MCF 10A (cell line): ENCODE measurements at regions not wholly inside any gene's neighbourhood (a gene's known extent, or its start where the extent isn't known, plus 50 kb on each side); places are given as distances from the start of the nearest gene placed in this dataset.

ENCODE experiments used
- BruUV-seq: library from RNA; stranded (reverse); fragments of 400-500 nt; replicated peaks from 2 replicates; lab custom pipeline; 2021; lab: Mats Ljungman, UMichigan
- CTCF ChIA-PET: fragments of 300-600 bp; sonication (Branson Sonifier 250); formaldehyde crosslinking; extraction: SDS; loops from one replicate; lab custom pipeline; 2021; ENCODE audit warnings: antibody characterized with exemption, inconsistent platforms; lab: Yijun Ruan, JAX
- POLR2A ChIA-PET: fragments of 300-600, 350-650 bp; sonication (Branson Sonifier 250); formaldehyde crosslinking; extraction: SDS; loops from one replicate; lab custom pipeline; 2020; ENCODE audit warnings: antibody characterized with exemption, inconsistent platforms; lab: Yijun Ruan, JAX
- DNase-seq: peaks from one replicate; pipeline ENCODE4 v3.0.0-alpha.2; 2018; ENCODE audit not compliant: unreplicated experiment
- H3K27ac Mint-ChIP-seq: one replicate; pipeline ENCODE4 v1.8.0; 2022; ENCODE audit warnings: mild to moderate bottlenecking, low read depth, mixed read lengths; ENCODE audit not compliant: unreplicated experiment
- H3K27me3 Mint-ChIP-seq: one replicate; pipeline ENCODE4 v1.8.0; 2022; ENCODE audit warnings: mixed read lengths; ENCODE audit not compliant: insufficient read depth, unreplicated experiment
- H3K36me3 Mint-ChIP-seq: one replicate; pipeline ENCODE4 v1.8.0; 2022; ENCODE audit warnings: mild to moderate bottlenecking, moderate library complexity, mixed read lengths; ENCODE audit not compliant: insufficient read depth, unreplicated experiment
- H3K4me1 Mint-ChIP-seq: one replicate; pipeline ENCODE4 v1.8.0; 2022; ENCODE audit warnings: mixed read lengths; ENCODE audit not compliant: insufficient read depth, unreplicated experiment
- H3K4me3 Mint-ChIP-seq: one replicate; pipeline ENCODE4 v1.8.0; 2022; ENCODE audit warnings: mild to moderate bottlenecking, moderate library complexity, mixed read lengths; ENCODE audit not compliant: unreplicated experiment
- H3K9me3 Mint-ChIP-seq: one replicate; pipeline ENCODE4 v1.8.0; 2022; ENCODE audit warnings: mixed read lengths; ENCODE audit not compliant: unreplicated experiment
- intact Hi-C: fragments of 100-400 bp; cut with micrococcal nuclease; formaldehyde crosslinking; loops from 2 replicates; pipeline ENCODE4 v1.14.1; 2022
- TF ChIP-seq, protein P1 (sequence below): fragments of 200-600 bp; IDR thresholded peaks from one replicate; pipeline ENCODE4 v1.8.0; 2022; ENCODE audit warnings: antibody characterized with exemption, mild to moderate bottlenecking; ENCODE audit not compliant: unreplicated experiment

DNA sequence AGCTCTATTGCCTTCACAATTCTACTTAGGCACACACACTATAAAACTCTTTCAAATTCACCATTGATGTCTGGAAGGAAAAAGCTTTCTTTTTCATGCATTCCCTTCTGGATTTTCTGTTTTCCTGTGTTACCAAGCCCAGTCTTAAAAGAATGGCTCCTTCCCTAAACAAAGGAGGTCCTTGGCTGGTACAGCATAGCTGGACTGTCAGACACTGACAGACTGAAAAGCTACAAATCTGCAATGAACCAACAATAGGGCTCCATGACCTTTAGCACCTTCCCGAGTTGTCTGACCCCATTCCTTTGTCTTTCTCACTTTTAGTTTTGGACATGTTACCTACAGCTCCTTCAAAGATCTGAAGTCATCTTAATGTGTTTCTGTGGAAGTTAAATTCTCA is 382.5 kb downstream of the TMEM161B start:
- BruUV-seq: no TSS peak
- TF ChIP-seq, protein P1, sequence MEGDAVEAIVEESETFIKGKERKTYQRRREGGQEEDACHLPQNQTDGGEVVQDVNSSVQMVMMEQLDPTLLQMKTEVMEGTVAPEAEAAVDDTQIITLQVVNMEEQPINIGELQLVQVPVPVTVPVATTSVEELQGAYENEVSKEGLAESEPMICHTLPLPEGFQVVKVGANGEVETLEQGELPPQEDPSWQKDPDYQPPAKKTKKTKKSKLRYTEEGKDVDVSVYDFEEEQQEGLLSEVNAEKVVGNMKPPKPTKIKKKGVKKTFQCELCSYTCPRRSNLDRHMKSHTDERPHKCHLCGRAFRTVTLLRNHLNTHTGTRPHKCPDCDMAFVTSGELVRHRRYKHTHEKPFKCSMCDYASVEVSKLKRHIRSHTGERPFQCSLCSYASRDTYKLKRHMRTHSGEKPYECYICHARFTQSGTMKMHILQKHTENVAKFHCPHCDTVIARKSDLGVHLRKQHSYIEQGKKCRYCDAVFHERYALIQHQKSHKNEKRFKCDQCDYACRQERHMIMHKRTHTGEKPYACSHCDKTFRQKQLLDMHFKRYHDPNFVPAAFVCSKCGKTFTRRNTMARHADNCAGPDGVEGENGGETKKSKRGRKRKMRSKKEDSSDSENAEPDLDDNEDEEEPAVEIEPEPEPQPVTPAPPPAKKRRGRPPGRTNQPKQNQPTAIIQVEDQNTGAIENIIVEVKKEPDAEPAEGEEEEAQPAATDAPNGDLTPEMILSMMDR: no peak
- Mint-ChIP-seq H3K4me3 (no peak overlapping the region), H3K9me3 (no peaks in the 10 kb centered on the region), H3K36me3 (no peaks in the 10 kb centered on the region), H3K27me3 (peaks cover 8% of the 10 kb centered on the region), H3K27ac (no peak overlapping the region), H3K4me1 (no peaks in the 10 kb centered on the region)
- ChIA-PET CTCF (interaction anchor here (0.7 kb wide), 1 partner anchor 700 kb away, joined by 3 read pairs; no protein-coding TSS in a partner anchor), POLR2A (no interaction called here)
- DNase-seq: no peak
- intact Hi-C loops: no loop called here

DNA sequence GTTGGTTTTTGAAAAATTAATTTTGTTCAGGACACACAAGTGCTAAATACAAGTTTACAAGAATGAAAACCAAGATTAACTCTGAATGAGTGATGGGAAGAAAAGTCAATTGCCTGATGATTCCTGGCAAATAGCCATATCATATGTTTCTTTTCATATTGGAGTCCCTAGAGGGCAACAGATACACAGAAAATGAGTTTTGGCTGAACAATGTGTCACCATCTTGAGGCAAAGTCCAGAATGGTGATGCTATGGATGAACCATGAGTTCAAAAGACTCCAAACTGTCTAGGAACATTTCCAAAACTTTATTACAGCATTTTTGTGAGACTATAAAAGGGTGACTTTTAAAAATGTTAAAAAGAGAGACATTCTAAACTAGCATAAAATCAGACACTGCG is 382.9 kb downstream of the TMEM161B start:
- TF ChIP-seq, protein P1: no peak
- no peak overlapping the region for H3K4me3 Mint-ChIP-seq
- H3K4me1 Mint-ChIP-seq: no peaks in the 10 kb centered on the region
- H3K27me3 Mint-ChIP-seq: peaks cover 4% of the 10 kb centered on the region
- intact Hi-C loops: no loop called here
- no peaks in the 10 kb centered on the region for H3K36me3 Mint-ChIP-seq
- CTCF ChIA-PET: interaction anchor here (0.6 to 0.7 kb wide), 2 partner anchors 483 to 700 kb away, joined by 3 read pairs; no protein-coding TSS in a partner anchor
- DNase-seq: no peak
- BruUV-seq: no TSS peak
- POLR2A ChIA-PET: no interaction called here
- H3K9me3 Mint-ChIP-seq: no peaks in the 10 kb centered on the region
- H3K27ac Mint-ChIP-seq: no peak overlapping the region

DNA sequence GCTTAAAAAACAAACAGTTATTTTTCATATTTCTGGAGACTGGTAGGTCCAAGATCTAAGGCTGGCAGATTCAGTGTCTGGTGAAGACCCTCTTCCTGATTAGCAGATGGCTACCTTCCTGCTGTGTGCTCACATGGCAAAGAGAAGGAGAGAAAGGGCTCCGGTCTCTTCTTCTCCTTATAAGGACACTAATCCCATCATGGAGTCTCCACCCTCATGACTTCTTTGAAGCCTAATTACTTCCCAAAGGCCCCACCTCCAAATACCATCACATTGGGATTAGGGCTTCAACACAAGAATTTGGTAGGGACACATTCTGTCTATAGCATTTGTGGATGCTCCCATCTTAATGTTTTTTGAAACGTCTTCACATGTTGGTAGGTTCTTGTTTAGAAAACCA is 391.1 kb downstream of the TMEM161B start:
- DNase-seq: no peak
- no peak overlapping the region for H3K4me3 Mint-ChIP-seq
- no peaks in the 10 kb centered on the region for H3K36me3 Mint-ChIP-seq
- no peaks in the 10 kb centered on the region for H3K9me3 Mint-ChIP-seq
- no TSS peak for BruUV-seq
- intact Hi-C loops: no loop called here
- peaks cover 23% of the 10 kb centered on the region for H3K27me3 Mint-ChIP-seq
- POLR2A ChIA-PET: no interaction called here
- no peaks in the 10 kb centered on the region for H3K4me1 Mint-ChIP-seq
- TF ChIP-seq, protein P1: no peak
- CTCF ChIA-PET: no interaction called here
- no peak overlapping the region for H3K27ac Mint-ChIP-seq

DNA sequence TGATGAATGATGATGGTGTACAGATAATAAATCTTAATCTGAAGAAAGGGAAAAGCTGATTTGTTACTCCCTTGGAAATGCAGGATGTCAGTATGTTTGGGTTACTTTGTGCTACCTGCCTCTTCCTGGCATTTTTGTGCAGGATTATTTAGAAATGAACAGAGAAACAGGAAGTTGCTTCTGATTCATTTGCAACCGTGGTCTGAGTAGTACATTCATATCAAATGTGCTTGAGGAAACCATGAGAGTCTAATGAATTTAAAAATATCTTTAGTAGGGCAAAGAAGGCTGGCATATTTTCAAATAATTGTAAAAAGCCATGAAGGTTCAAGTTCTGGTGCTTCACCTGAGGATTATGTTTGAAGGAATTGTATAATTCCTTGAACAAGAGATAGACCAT is 391.6 kb downstream of the TMEM161B start:
- Mint-ChIP-seq H3K36me3 (no peaks in the 10 kb centered on the region), H3K9me3 (no peaks in the 10 kb centered on the region), H3K4me3 (no peak overlapping the region), H3K4me1 (no peaks in the 10 kb centered on the region), H3K27ac (no peak overlapping the region), H3K27me3 (peaks cover 23% of the 10 kb centered on the region)
- BruUV-seq: no TSS peak
- no peak for DNase-seq
- TF ChIP-seq, protein P1: no peak
- ChIA-PET POLR2A (no interaction called here), CTCF (no interaction called here)
- intact Hi-C loops: no loop called here
